A549 (cell line): ENCODE measurements at regions not wholly inside any gene's neighbourhood (a gene's known extent, or its start where the extent isn't known, plus 50 kb on each side); places are given as distances from the start of the nearest gene placed in this dataset.

ENCODE experiments used
- ATAC-seq, 2 experiments: fragments of 200-7000 bp in 1 of 2; fragments of >200 bp in 1 of 2; cut with Nextera tagmentation in 1 of 2; cut with Tn5 transposase in 1 of 2; 3 replicates each; pipeline versions ENCODE4 v1.8.0 to v1.9.1; 2018 to 2020; ENCODE audit warnings: mild to moderate bottlenecking in 1 of 2, moderate library complexity in 1 of 2
- CTCF ChIA-PET: fragments of 300-600 bp; sonication (Branson Sonifier 250); formaldehyde crosslinking; extraction: SDS; loops from one replicate; lab custom pipeline; 2021; ENCODE audit warnings: antibody characterized with exemption, inconsistent platforms; lab: Yijun Ruan, JAX
- POLR2A ChIA-PET: fragments of 350-600 bp; formaldehyde crosslinking; extraction: SDS; loops from one replicate; lab custom pipeline; 2021; ENCODE audit warnings: antibody characterized with exemption, inconsistent platforms; lab: Yijun Ruan, JAX
- DNase-seq, 2 experiments: peaks; one replicate each; pipeline versions ENCODE4 v3.0.0 to v3.0.0-alpha.2; 2011 to 2016; ENCODE audit warnings: low read depth in 1 of 2, low spot score in 1 of 2
- FAIRE-seq: peaks from 2 replicates; lab custom pipeline; 2011; peaks lifted over from hg19 to GRCh38; lab: Jason Lieb, UNC
- H3K27ac ChIP-seq, 2 experiments: fragments of >200 bp; sonication (Bioruptor Twin); formaldehyde crosslinking; 3 replicates each; pipeline ENCODE4 v1.5.1; 2016 to 2017
- H3K4me1 ChIP-seq: fragments of >200 bp; sonication (Bioruptor Twin); formaldehyde crosslinking; 3 replicates; pipeline ENCODE4 v1.6.1; 2016
- H3K4me2 ChIP-seq: fragments of >200 bp; sonication (Bioruptor Twin); formaldehyde crosslinking; 3 replicates; pipeline ENCODE4 v1.6.1; 2016
- H3K4me3 ChIP-seq: fragments of >200 bp; sonication (Bioruptor Twin); formaldehyde crosslinking; 3 replicates; pipeline ENCODE4 v1.5.1; 2016
- H3K9me3 ChIP-seq: fragments of >200 bp; sonication (Bioruptor Twin); formaldehyde crosslinking; 3 replicates; pipeline ENCODE4 v1.6.1; 2016
- CHD2 ChIP-seq: fragments of 150-350 bp; IDR thresholded peaks from 2 replicates; pipeline ENCODE4 v1.6.1; 2014; ENCODE audit warnings: low read length; ENCODE audit not compliant: partially characterized antibody
- CHD4 ChIP-seq: fragments of 200-600 bp; sonication (generic); IDR thresholded peaks from 2 replicates; pipeline ENCODE4 v1.6.1; 2016; ENCODE audit warnings: antibody characterized with exemption, mild to moderate bottlenecking, borderline replicate concordance
- EHMT2 ChIP-seq: fragments of 200-600 bp; sonication (generic); IDR thresholded peaks from 2 replicates; pipeline ENCODE4 v1.6.1; 2016; ENCODE audit warnings: antibody characterized with exemption, low read depth, mild to moderate bottlenecking, moderate library complexity
- HEYL ChIP-seq: fragments of 250-450 bp; sonication (Bioruptor Pico); IDR thresholded peaks from 2 replicates; pipeline ENCODE4 v1.8.0; 2021; ENCODE audit warnings: mild to moderate bottlenecking, moderate library complexity
- HOXA7 ChIP-seq: fragments of 250-450 bp; sonication (Bioruptor Pico); IDR thresholded peaks from 2 replicates; pipeline ENCODE4 v1.5.0; 2020; ENCODE audit warnings: mild to moderate bottlenecking, moderate library complexity
- HOXB13 ChIP-seq: fragments of 250-450 bp; sonication (Bioruptor Pico); IDR thresholded peaks from 2 replicates; pipeline ENCODE4 v1.5.0; 2020; ENCODE audit warnings: low read depth, mild to moderate bottlenecking, moderate library complexity
- KDM5A ChIP-seq: fragments of 200-600 bp; sonication (generic); IDR thresholded peaks from 2 replicates; pipeline ENCODE4 v1.6.1; 2016; ENCODE audit warnings: antibody characterized with exemption, mild to moderate bottlenecking
- NFE2L2 ChIP-seq: fragments of 150-350 bp; conservative IDR thresholded peaks from 2 replicates; pipeline ENCODE4 v1.6.1; 2014; ENCODE audit warnings: low read length
- NPAS2 ChIP-seq: fragments of 250-450 bp; sonication (Bioruptor Pico); IDR thresholded peaks from 2 replicates; pipeline ENCODE4 v1.8.0; 2022; ENCODE audit warnings: mild to moderate bottlenecking, moderate library complexity, borderline replicate concordance
- PHF8 ChIP-seq: fragments of 200-600 bp; sonication (generic); IDR thresholded peaks from 2 replicates; pipeline ENCODE4 v1.6.1; 2016; ENCODE audit warnings: low read depth, mild to moderate bottlenecking, antibody characterized with exemption, moderate library complexity, borderline replicate concordance
- RAD21 ChIP-seq, 2 experiments: fragments of >200 bp in 1 of 2; sonication (Bioruptor Twin) in 1 of 2; formaldehyde crosslinking in 1 of 2; IDR thresholded peaks in 1 of 2; conservative IDR thresholded peaks in 1 of 2; 2 replicates in 1 of 2; 3 replicates in 1 of 2; pipeline ENCODE4 v1.6.1; 2012 to 2018; ENCODE audit warnings: inconsistent platforms in 1 of 2
- RCOR1 ChIP-seq: fragments of 150-350 bp; IDR thresholded peaks from 2 replicates; pipeline ENCODE4 v1.6.1; 2014; ENCODE audit warnings: antibody characterized with exemption, low read length, low read depth
- SREBF2 ChIP-seq: fragments of 450-650 bp; IDR thresholded peaks from 2 replicates; pipeline ENCODE4 v1.6.1; 2014; ENCODE audit warnings: mild to moderate bottlenecking, moderate library complexity
- TP53 ChIP-seq: fragments of 250-450 bp; sonication (Bioruptor Pico); IDR thresholded peaks from 2 replicates; pipeline ENCODE4 v1.5.0; 2021; ENCODE audit warnings: mild to moderate bottlenecking, moderate library complexity
- ZNF302 ChIP-seq: fragments of 250-450 bp; sonication (Bioruptor Pico); IDR thresholded peaks from 2 replicates; pipeline ENCODE4 v1.9.0; 2021; ENCODE audit warnings: inconsistent platforms, mild to moderate bottlenecking, moderate library complexity
- WGBS: methylation state at CpG from one replicate; pipeline ENCODE4 v1.1.6; 2017; ENCODE audit errors: missing lambda C conversion rate; 5-methylcytosine and 5-hydroxymethylcytosine counted together
- TF ChIP-seq, protein P1 (sequence below): fragments of >200 bp; sonication (Bioruptor Twin); formaldehyde crosslinking; IDR thresholded peaks from 3 replicates; pipeline ENCODE4 v1.5.1; 2016
- TF ChIP-seq, protein P2 (sequence below): fragments of 450-650 bp; IDR thresholded peaks from 2 replicates; pipeline ENCODE4 v1.6.1; 2014; ENCODE audit warnings: antibody characterized with exemption
- TF ChIP-seq, protein P3 (sequence below): fragments of >200 bp; sonication (Bioruptor Twin); formaldehyde crosslinking; IDR thresholded peaks from 3 replicates; pipeline ENCODE4 v1.6.1; 2016
- TF ChIP-seq, protein P4 (sequence below): IDR thresholded peaks from 2 replicates; pipeline ENCODE4 v1.6.1; 2012
- TF ChIP-seq, protein P5 (sequence below): fragments of 150-350 bp; IDR thresholded peaks from 2 replicates; pipeline ENCODE4 v1.6.1; 2014; ENCODE audit warnings: low read depth, mild to moderate bottlenecking, low read length

DNA sequence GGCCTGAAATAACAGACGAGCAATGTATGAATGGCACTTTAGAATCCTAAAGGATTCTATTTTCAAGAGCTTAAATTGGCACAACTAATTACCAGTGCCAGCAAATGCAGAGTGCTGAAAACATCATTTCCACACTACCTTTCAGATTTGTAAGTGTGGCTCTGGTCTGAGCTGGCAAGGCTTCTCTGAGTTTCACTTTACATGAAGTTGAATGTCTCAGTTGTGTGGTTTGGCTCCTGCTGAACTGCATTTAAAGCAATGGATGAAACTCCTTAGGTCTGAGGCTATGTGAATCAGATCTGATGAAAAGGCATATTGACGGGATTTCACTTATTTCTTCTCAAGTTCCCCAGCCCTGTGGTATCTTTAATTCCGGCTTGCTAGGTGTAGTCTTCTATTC is 114.8 kb upstream of the PTGFR start (continued):
- TF ChIP-seq, protein P1, sequence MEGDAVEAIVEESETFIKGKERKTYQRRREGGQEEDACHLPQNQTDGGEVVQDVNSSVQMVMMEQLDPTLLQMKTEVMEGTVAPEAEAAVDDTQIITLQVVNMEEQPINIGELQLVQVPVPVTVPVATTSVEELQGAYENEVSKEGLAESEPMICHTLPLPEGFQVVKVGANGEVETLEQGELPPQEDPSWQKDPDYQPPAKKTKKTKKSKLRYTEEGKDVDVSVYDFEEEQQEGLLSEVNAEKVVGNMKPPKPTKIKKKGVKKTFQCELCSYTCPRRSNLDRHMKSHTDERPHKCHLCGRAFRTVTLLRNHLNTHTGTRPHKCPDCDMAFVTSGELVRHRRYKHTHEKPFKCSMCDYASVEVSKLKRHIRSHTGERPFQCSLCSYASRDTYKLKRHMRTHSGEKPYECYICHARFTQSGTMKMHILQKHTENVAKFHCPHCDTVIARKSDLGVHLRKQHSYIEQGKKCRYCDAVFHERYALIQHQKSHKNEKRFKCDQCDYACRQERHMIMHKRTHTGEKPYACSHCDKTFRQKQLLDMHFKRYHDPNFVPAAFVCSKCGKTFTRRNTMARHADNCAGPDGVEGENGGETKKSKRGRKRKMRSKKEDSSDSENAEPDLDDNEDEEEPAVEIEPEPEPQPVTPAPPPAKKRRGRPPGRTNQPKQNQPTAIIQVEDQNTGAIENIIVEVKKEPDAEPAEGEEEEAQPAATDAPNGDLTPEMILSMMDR, result no peak
- TF ChIP-seq CHD2 (no peak), NFE2L2 (no peak), HEYL (no peak)

DNA sequence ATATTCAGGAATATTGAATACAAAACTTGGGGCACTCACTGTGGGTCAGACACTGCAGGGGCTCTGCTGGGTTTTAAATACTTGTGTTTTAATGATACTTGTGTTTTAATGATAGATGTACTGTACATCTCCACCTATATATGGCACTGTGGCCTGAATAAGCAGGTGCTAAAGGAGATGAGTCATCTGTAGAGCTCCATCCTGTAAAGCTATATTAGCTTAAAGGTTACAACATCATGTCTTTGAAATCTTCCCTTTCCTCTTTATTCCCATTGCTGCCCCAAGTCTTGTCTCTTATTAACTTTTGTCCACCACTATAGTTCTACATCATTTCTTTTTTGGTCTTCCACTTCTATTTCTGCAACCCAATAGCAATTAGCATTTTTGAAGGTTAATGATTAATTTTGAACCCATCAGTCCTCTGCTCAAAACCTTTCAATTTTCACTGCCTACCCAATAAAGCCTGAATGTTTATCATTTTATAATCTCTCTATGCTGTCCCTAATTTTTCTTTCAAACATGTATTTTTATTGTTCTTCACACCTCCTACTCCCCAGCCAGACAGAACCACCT is 113.3 kb upstream of the PTGFR start:
- H3K4me1 ChIP-seq, result no peaks in the 10 kb centered on the region
- TF ChIP-seq ZNF302 (CRISPR knock-in tag), result no peak
- TF ChIP-seq NFE2L2, result no peak
- POLR2A ChIA-PET, result no interaction called here
- H3K27ac ChIP-seq, result no peak overlapping the region
- H3K4me3 ChIP-seq, result no peak overlapping the region
- H3K4me2 ChIP-seq, result no peak overlapping the region
- ATAC-seq, result no peak
- FAIRE-seq, result no peak
- H3K9me3 ChIP-seq, result no peaks in the 10 kb centered on the region
- DNase-seq, result no peak
- CTCF ChIA-PET, result no interaction called here

DNA sequence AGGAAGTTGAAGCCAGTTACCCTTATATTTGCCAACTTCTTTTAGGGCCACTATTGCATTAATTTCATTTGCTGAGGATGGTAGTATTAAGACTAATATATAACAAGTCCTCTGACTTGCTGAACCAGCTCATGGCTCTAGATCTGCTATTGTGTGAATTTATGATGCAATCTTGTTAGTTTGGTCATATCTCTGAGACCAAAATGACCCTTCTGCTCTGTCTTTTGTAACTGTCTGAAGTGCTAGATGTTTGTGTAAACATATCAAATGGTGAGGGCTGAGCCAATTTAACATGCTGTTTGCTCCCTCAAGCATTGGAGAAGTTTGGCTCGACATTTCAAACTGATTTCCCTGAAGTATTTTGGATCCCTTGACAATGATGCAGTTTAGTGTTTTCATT is 106.9 kb upstream of the PTGFR start:
- Histone ChIP-seq H3K4me2 (no peak overlapping the region), H3K27ac (no peak overlapping the region), H3K4me1 (no peaks in the 10 kb centered on the region), H3K4me3 (no peak overlapping the region), H3K9me3 (no peaks in the 10 kb centered on the region)
- TF ChIP-seq CHD4 (no peak), RCOR1 (no peak), SREBF2 (no peak), NPAS2 (CRISPR knock-in tag) (no peak), HEYL (no peak), HOXB13 (no peak), TP53 (CRISPR knock-in tag) (no peak), CHD2 (no peak), KDM5A (no peak), RAD21 (conservative IDR thresholded peaks at IDR 0.05 in 1 of 2, IDR thresholded peaks at IDR 0.05 in 1 of 2) (no peak), EHMT2 (no peak), HOXA7 (CRISPR knock-in tag) (no peak), PHF8 (no peak)
- TF ChIP-seq, protein P2, sequence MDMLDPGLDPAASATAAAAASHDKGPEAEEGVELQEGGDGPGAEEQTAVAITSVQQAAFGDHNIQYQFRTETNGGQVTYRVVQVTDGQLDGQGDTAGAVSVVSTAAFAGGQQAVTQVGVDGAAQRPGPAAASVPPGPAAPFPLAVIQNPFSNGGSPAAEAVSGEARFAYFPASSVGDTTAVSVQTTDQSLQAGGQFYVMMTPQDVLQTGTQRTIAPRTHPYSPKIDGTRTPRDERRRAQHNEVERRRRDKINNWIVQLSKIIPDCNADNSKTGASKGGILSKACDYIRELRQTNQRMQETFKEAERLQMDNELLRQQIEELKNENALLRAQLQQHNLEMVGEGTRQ, result no peak
- TF ChIP-seq, protein P3, sequence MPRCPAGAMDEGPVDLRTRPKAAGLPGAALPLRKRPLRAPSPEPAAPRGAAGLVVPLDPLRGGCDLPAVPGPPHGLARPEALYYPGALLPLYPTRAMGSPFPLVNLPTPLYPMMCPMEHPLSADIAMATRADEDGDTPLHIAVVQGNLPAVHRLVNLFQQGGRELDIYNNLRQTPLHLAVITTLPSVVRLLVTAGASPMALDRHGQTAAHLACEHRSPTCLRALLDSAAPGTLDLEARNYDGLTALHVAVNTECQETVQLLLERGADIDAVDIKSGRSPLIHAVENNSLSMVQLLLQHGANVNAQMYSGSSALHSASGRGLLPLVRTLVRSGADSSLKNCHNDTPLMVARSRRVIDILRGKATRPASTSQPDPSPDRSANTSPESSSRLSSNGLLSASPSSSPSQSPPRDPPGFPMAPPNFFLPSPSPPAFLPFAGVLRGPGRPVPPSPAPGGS, result no peak
- TF ChIP-seq, protein P4, sequence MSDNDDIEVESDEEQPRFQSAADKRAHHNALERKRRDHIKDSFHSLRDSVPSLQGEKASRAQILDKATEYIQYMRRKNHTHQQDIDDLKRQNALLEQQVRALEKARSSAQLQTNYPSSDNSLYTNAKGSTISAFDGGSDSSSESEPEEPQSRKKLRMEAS, result no peak
- TF ChIP-seq, protein P5, sequence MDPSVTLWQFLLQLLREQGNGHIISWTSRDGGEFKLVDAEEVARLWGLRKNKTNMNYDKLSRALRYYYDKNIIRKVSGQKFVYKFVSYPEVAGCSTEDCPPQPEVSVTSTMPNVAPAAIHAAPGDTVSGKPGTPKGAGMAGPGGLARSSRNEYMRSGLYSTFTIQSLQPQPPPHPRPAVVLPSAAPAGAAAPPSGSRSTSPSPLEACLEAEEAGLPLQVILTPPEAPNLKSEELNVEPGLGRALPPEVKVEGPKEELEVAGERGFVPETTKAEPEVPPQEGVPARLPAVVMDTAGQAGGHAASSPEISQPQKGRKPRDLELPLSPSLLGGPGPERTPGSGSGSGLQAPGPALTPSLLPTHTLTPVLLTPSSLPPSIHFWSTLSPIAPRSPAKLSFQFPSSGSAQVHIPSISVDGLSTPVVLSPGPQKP, result no peak
- ChIA-PET POLR2A (no interaction called here), CTCF (no interaction called here)
- DNase-seq (no peak), ATAC-seq (no peak), FAIRE-seq (no peak)
- 0% methylated on average over 1 of the region's 1 CpG for WGBS
